Mucosa of rectum (tissue), 2 donors: ENCODE measurements at regions not wholly inside any gene's neighbourhood (a gene's known extent, or its start where the extent isn't known, plus 50 kb on each side); places are given as distances from the start of the nearest gene placed in this dataset.

ENCODE experiments used
- H3K27ac ChIP-seq, 2 donors: one replicate each; pipeline ENCODE4 v1.7.0; 2013; ENCODE audit warnings: inconsistent platforms in 2 of 2, low read depth in 2 of 2, low read length in 2 of 2
- H3K27me3 ChIP-seq, 2 donors: one replicate each; pipeline ENCODE4 v1.7.0; 2013; ENCODE audit warnings: low read length in 2 of 2; ENCODE audit not compliant: control insufficient read depth in 2 of 2, insufficient read depth in 2 of 2
- H3K36me3 ChIP-seq, 2 donors: one replicate each; pipeline ENCODE4 v1.7.0; 2013; ENCODE audit warnings: low read length in 2 of 2; ENCODE audit not compliant: control insufficient read depth in 2 of 2, insufficient read depth in 2 of 2
- H3K4me1 ChIP-seq, 2 donors: one replicate each; pipeline ENCODE4 v1.7.0; 2013; ENCODE audit warnings: low read length in 2 of 2, mild to moderate bottlenecking in 1 of 2; ENCODE audit not compliant: control insufficient read depth in 2 of 2, insufficient read depth in 2 of 2
- H3K4me3 ChIP-seq, 2 donors: one replicate each; pipeline ENCODE4 v1.7.0; 2013; ENCODE audit warnings: low read length in 2 of 2
- H3K9ac ChIP-seq, 2 donors: one replicate each; pipeline ENCODE4 v1.7.0; 2013; ENCODE audit warnings: low read length in 2 of 2, low read depth in 1 of 2, mild to moderate bottlenecking in 1 of 2
- H3K9me3 ChIP-seq, 2 donors: one replicate each; pipeline ENCODE4 v1.7.0; 2013; ENCODE audit warnings: low read length in 2 of 2; ENCODE audit not compliant: control insufficient read depth in 2 of 2
- donor health status: healthy.
- donor health status: Normal muscosa, but diverticular disease.

DNA sequence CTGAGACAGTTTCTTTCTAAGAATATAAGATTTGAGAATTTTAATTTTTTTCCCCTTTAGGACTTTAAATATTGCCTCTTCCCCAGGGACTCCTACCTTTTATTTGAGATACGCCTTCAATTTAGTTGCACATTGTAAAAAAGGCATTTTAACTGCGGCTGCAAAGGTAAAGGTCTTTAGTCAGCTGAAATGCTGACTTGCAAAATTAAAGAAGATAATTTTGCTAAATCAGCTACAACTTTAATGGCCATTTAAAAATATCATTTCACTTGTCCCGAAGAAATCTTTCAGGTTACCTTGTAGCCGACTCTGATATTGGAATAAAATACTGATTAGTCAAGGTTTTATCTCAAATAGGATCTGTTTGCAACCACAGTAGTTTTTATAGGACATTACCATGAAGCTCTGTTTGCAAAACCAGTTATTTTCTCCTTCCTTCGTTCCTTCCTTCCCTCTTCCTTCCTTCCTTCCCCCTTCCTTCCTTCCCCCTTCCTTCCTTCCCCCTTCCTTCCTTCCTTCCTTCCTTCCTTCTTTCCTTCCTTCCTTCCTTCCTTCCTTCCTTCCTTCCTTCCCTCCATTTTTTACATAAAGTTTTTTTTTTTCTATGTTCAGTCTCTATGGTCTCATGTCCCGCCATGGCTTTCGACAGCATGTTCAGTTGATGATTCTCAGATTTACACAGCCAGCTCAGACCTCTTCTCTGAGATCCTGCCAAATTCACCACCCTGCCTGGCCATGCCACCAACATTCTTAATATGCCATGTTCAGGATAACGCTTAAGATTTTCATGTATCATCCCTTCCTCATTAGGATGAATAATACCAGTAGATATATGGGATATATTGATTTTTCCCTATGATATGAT is 405.4 kb upstream of the PRKX start:
- Histone ChIP-seq H3K27me3 (no peaks in the 10 kb centered on the region), H3K4me3 (no peak overlapping the region), H3K4me1 (no peaks in the 10 kb centered on the region), H3K9ac (no peak overlapping the region), H3K27ac (no peak overlapping the region), H3K9me3 (no peaks in the 10 kb centered on the region), H3K36me3 (no peaks in the 10 kb centered on the region)

DNA sequence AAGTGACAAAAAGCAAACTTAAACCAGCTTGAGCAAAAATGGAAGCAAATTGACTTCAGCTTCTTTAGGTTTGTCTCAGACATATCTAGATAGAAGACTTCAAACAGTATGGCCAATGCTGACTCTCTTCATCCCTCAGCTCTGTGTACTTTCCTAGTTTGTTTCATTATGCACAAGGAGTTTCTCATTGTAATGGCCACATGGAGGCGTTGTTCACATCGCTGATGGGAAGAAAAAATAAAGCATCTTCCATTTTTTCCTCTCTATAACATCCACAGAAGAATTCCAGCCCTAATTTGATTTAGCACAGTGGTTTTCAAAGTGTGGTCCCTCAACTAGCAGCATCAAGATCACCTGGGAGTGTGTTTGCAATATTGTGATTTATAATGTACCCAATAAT is 397.5 kb upstream of the PRKX start:
- H3K4me3 ChIP-seq = no peak overlapping the region
- H3K27me3 ChIP-seq = no peaks in the 10 kb centered on the region
- H3K4me1 ChIP-seq = no peaks in the 10 kb centered on the region
- H3K27ac ChIP-seq = no peak overlapping the region
- H3K9ac ChIP-seq = no peak overlapping the region
- no peaks in the 10 kb centered on the region for H3K9me3 ChIP-seq
- H3K36me3 ChIP-seq = no peaks in the 10 kb centered on the region

GRCh38 chrX:4094926-4095325 is 381.5 kb upstream of the PRKX start:
- no peak overlapping the region for H3K27ac ChIP-seq
- H3K4me3 ChIP-seq = no peak overlapping the region
- no peaks in the 10 kb centered on the region for H3K4me1 ChIP-seq
- H3K9ac ChIP-seq = no peak overlapping the region
- no peaks in the 10 kb centered on the region for H3K36me3 ChIP-seq
- H3K9me3 ChIP-seq = no peaks in the 10 kb centered on the region
- H3K27me3 ChIP-seq = no peaks in the 10 kb centered on the region

DNA sequence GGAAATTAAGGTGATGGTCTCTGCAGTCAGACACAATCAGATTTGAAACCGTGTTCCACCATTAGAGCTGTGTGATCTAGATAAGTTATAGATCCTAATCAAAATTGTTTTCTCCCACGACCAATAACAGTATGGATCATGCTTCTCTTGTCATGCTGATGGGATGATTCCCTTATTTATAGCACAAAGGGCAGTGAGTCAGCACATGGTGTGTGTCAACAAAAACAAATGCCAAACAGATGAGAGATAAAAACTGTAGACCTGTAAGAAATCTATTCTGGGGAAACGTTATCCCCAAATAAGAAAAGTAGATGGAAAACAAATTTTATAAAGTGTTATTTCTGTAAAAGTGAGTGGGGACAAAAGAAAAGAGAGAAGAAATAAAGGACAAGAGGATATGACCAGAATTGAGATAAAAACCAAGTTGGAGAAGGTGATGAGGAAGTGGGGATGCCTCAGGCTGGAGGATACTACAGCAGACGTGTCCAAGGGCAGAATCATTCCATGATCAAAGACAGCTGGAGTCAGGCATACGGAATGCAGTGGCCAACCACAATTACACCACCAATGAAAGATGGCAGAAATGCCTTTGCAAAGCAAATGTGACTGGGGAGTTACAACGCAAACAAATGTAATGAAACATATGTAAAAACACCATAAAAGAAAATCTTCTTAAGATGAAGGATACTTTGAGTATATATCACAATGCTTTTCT is 377.8 kb upstream of the PRKX start:
- Histone ChIP-seq H3K27me3 (no peaks in the 10 kb centered on the region), H3K4me1 (no peaks in the 10 kb centered on the region), H3K27ac (no peak overlapping the region), H3K9me3 (no peaks in the 10 kb centered on the region), H3K4me3 (no peak overlapping the region), H3K9ac (no peak overlapping the region), H3K36me3 (no peaks in the 10 kb centered on the region)

- H3K9me3 ChIP-seq = no peaks in the 10 kb centered on the region
- H3K27me3 ChIP-seq = no peaks in the 10 kb centered on the region
- H3K4me1 ChIP-seq = no peaks in the 10 kb centered on the region
- H3K36me3 ChIP-seq = no peaks in the 10 kb centered on the region
- no peak overlapping the region for H3K27ac ChIP-seq
- H3K9ac ChIP-seq = no peak overlapping the region
- H3K4me3 ChIP-seq = no peak overlapping the region
These were observed 346.4 kb upstream of the PRKX start for GRCh38 chrX:4059893-4060292.

DNA sequence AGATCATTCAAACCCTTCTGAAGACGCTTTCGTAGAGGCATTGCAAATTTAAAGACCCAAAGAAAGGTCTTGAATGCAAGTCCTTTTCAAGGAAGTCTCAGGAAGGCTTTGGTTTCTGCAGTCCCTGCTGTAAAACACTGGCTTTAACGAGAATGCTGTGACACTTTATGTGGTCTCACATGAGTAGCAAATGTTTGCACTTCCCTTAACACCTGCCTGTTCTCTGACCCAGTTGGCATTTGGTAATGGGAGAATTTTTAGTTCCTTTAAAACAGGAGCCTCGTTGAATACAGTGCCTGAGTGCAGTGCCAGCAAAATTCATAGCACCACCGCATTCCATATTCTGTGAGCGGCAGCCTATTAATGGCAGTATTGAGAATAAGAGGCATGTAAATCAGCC is 330.5 kb upstream of the PRKX start:
- no peak overlapping the region for H3K9ac ChIP-seq
- H3K36me3 ChIP-seq = no peaks in the 10 kb centered on the region
- H3K4me3 ChIP-seq = no peak overlapping the region
- H3K4me1 ChIP-seq = no peaks in the 10 kb centered on the region
- H3K9me3 ChIP-seq = no peaks in the 10 kb centered on the region
- no peak overlapping the region for H3K27ac ChIP-seq
- no peaks in the 10 kb centered on the region for H3K27me3 ChIP-seq

DNA sequence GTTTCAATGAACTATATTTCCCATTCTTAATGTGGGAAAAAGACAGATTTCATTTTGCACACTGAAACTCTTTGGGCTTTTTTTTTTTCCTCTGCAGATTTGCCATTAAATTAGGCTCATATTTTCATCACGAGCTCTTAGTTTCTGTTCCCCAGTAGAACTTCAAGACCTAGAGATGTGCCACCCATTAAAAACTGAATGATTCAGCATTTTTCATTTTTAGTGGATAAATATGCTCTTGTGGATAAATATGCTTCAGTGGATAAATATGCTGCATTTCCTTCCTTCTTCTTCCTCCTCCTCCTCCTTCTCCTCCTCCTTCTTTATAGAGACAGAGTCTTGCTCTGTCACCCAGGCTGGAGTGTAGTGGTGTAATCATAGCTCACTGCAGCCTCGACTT is 322.4 kb upstream of the PRKX start:
- no peak overlapping the region for H3K27ac ChIP-seq
- H3K4me3 ChIP-seq = no peak overlapping the region
- no peaks in the 10 kb centered on the region for H3K36me3 ChIP-seq
- no peaks in the 10 kb centered on the region for H3K27me3 ChIP-seq
- H3K4me1 ChIP-seq = no peaks in the 10 kb centered on the region
- no peaks in the 10 kb centered on the region for H3K9me3 ChIP-seq
- no peak overlapping the region for H3K9ac ChIP-seq

DNA sequence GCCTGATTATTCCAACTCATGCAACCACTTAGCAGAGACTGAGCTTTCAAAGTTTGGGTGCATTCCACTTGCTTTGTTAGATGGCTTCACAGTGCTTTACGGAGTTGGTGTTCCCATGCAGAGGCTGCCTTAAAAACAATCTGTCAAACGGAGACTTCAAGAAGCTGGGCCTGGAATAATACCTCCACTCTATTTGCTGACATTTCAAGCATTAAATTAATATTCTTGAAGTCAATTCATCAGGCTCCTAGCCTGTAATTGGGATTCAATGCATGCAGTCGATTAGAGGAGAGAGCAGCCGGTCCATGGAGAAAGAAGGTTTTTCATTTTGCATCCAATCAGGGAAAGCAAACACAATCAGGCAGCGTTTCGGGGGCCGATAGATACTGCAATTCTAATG is 314.7 kb upstream of the PRKX start:
- no peaks in the 10 kb centered on the region for H3K36me3 ChIP-seq
- H3K4me3 ChIP-seq = no peak overlapping the region

DNA sequence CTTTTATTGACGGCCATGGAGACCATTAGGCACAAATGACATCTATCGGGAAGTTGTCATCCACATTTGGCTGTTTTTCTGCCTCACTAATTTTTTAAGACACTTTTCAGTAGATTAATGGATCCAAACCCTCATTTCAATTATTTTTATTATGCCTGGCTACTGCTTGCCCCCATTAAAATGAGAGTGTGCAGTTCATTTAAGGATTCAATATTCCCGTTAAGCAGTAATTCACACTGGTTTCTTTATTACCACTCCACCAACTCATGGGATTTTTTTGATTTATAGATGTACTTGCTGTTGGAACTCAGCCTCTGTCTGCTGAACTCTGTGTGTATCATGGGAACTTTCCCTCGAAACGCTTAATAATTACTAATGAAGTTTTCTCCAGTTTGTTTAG is 291.8 kb upstream of the PRKX start:
- Histone ChIP-seq H3K27ac (no peak overlapping the region), H3K4me1 (no peaks in the 10 kb centered on the region), H3K36me3 (no peaks in the 10 kb centered on the region), H3K27me3 (no peaks in the 10 kb centered on the region), H3K4me3 (no peak overlapping the region), H3K9me3 (no peaks in the 10 kb centered on the region), H3K9ac (no peak overlapping the region)

More for the DNA sequence above, 314.7 kb upstream of the PRKX start:
- Histone ChIP-seq H3K9me3 (no peaks in the 10 kb centered on the region), H3K27me3 (no peaks in the 10 kb centered on the region), H3K9ac (no peak overlapping the region), H3K4me1 (no peaks in the 10 kb centered on the region), H3K27ac (no peak overlapping the region)

DNA sequence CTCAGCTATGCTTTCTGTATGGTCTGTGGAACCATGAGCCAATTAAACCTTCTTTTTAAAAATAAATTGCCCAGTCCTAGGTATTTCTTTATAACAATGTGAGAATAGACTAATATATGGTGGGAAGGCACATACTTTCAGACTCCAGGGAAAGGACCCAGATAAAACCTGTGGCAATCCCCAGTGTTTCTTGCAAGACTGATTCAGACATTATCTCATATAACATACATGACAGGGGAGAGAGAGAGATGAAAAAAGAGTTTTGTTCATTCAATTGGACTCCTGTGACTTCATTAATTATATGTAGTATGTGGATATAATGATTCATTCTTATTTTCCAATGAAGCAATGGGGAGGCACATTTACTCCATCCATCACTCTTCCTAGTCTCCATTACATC is 291.4 kb upstream of the PRKX start:
- Histone ChIP-seq H3K27me3 (no peaks in the 10 kb centered on the region), H3K4me3 (no peak overlapping the region), H3K9me3 (no peaks in the 10 kb centered on the region), H3K9ac (no peak overlapping the region), H3K4me1 (no peaks in the 10 kb centered on the region), H3K36me3 (no peaks in the 10 kb centered on the region), H3K27ac (no peak overlapping the region)
